Mesendoderm (in vitro differentiated cells): ENCODE measurements at regions not wholly inside any gene's neighbourhood (a gene's known extent, or its start where the extent isn't known, plus 50 kb on each side); places are given as distances from the start of the nearest gene placed in this dataset.
A peak's percentile ranks its signal among the peaks of the same experiment; 100 is the strongest.

Experiments
- DNase-seq: peaks from one replicate; pipeline ENCODE4 v3.0.0; 2013
- H2AK5ac ChIP-seq: 2 replicates; pipeline ENCODE4 v1.6.1; 2013; ENCODE audit warnings: low read length, inconsistent platforms
- H2BK120ac ChIP-seq: 2 replicates; pipeline ENCODE4 v1.6.1; 2013; ENCODE audit warnings: low read depth, mild to moderate bottlenecking, low read length, moderate library complexity, mixed read lengths
- H2BK15ac ChIP-seq: replicated peaks from 2 replicates; pipeline ENCODE4 v1.6.1; 2013; ENCODE audit warnings: low read depth, mild to moderate bottlenecking, moderate library complexity
- H2BK5ac ChIP-seq: 2 replicates; pipeline ENCODE4 v1.6.1; 2013; ENCODE audit warnings: low read length, inconsistent platforms
- H3K18ac ChIP-seq: 2 replicates; pipeline ENCODE4 v1.6.1; 2013; ENCODE audit warnings: mild to moderate bottlenecking, low read length, mixed read lengths
- H3K23ac ChIP-seq: one replicate; pipeline ENCODE4 v1.6.1; 2013; ENCODE audit warnings: low read length
- H3K27ac ChIP-seq: 2 replicates; pipeline ENCODE4 v1.5.1; 2013; ENCODE audit warnings: low read depth, mild to moderate bottlenecking, inconsistent platforms, low read length, moderate library complexity
- H3K27me3 ChIP-seq: 2 replicates; pipeline ENCODE4 v1.6.1; 2013; ENCODE audit warnings: low read length, control low read depth, mild to moderate bottlenecking, inconsistent platforms; ENCODE audit not compliant: insufficient read depth, poor library complexity
- H3K36me3 ChIP-seq: 2 replicates; pipeline ENCODE4 v1.6.1; 2013; ENCODE audit warnings: low read length, inconsistent platforms; ENCODE audit not compliant: control insufficient read depth, insufficient read depth
- H3K4ac ChIP-seq: one replicate; pipeline ENCODE4 v1.6.1; 2013; ENCODE audit warnings: low read depth, mild to moderate bottlenecking, low read length, moderate library complexity
- H3K4me1 ChIP-seq: 2 replicates; pipeline ENCODE4 v1.6.1; 2013; ENCODE audit warnings: low read depth, low read length, inconsistent platforms; ENCODE audit not compliant: control insufficient read depth
- H3K4me2 ChIP-seq: 2 replicates; pipeline ENCODE4 v1.6.1; 2013; ENCODE audit warnings: low read length
- H3K4me3 ChIP-seq: 2 replicates; pipeline ENCODE4 v1.5.1; 2013; ENCODE audit warnings: mild to moderate bottlenecking, low read length
- H3K56ac ChIP-seq: one replicate; pipeline ENCODE4 v1.6.1; 2013; ENCODE audit warnings: low read length
- H3K79me1 ChIP-seq: 2 replicates; pipeline ENCODE4 v1.6.1; 2013; ENCODE audit warnings: low read length, inconsistent platforms
- H3K79me2 ChIP-seq: 2 replicates; pipeline ENCODE4 v1.6.1; 2013; ENCODE audit warnings: mild to moderate bottlenecking, low read length; ENCODE audit not compliant: control insufficient read depth, insufficient read depth
- H3K9ac ChIP-seq: 2 replicates; pipeline ENCODE4 v1.6.1; 2013; ENCODE audit warnings: low read length, inconsistent platforms
- H4K5ac ChIP-seq: one replicate; pipeline ENCODE4 v1.6.1; 2013; ENCODE audit warnings: low read length
- H4K8ac ChIP-seq: one replicate; pipeline ENCODE4 v1.6.1; 2013; ENCODE audit warnings: low read depth, mild to moderate bottlenecking, control low read depth, low read length, moderate library complexity
- WGBS: extraction: QIAGEN DNeasy Blood & Tissue Kit; methylation state at CpG from one replicate; pipeline ENCODE4 v1.1.7; 2013; ENCODE audit warnings: low lambda C conversion rate, missing lambda C conversion rate; ENCODE audit not compliant: insufficient coverage; ENCODE audit errors: extremely low coverage; 5-methylcytosine and 5-hydroxymethylcytosine counted together

DNA sequence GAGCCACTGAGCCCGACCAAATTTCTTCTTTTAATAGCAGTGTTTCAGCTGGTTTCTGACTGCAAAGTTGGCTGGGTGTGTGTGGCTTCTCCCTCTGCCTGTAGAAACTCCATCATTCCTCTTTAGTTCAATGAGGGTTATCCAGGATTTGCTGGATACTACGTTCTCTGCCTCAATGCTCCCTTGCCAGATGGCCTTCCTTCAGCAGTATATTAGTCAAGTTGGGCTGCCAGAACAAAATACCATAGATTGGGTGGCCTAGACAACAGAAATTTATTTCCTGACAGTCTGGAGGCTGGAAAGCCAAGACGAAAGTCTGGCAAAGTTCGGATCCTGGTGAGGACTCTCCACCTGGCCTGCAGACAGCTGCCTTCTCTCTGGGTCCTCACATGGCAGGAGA is 103.7 kb downstream of the NOG start:
- Histone ChIP-seq H3K36me3 (no peaks in the 10 kb centered on the region), H3K4ac (no peak overlapping the region), H2AK5ac (no peak overlapping the region), H3K79me2 (no peaks in the 10 kb centered on the region), H3K56ac (no peak overlapping the region), H3K27me3 (no peaks in the 10 kb centered on the region), H3K4me1 (no peaks in the 10 kb centered on the region), H3K4me2 (no peak overlapping the region), H4K5ac (no peak overlapping the region), H3K27ac (no peak overlapping the region), H3K9ac (no peak overlapping the region), H2BK15ac (no peak overlapping the region), H3K4me3 (no peak overlapping the region), H3K79me1 (no peaks in the 10 kb centered on the region), H3K18ac (no peak overlapping the region), H2BK120ac (no peak overlapping the region), H3K23ac (no peak overlapping the region), H2BK5ac (no peak overlapping the region), H4K8ac (no peak overlapping the region)
- DNase-seq, result no peak
- WGBS, result no CpG with 5 or more reads among the region's 4 CpGs

DNA sequence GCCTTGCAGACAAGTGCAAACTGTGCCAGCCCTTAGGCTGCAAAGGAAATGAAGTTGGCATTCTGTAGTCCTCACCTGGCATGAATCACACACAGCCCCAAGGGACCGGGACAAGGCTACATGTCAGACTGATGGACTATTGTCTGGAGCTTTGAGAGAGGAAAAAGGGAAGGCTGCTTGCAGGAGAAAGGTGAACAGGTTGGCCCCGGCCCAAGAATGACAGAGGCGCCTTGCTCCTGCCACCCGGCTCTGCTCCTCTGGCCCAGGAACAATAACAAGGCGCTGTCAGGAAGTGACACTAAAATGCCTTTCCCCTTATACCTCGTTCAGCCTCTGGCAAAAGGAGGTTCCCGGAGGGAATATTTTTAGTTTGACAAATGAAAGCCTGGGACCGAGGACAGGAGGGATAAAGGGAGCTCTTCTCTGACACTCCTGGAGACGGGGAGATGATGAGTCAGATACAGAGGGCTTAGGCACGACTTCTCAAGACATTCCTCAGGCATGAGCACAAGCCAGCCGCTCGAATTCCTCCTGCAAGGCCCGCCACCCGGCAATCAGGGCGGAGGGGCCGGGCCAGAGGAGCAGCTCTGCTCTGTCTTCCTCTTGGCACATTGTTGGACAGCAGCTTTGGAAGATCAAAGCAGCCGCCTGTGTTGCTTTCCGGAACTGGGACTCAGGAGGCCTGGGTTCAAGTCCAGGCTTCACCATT is 105.8 kb downstream of the NOG start:
- Histone ChIP-seq H3K4ac (no peak overlapping the region), H3K79me1 (no peaks in the 10 kb centered on the region), H3K9ac (no peak overlapping the region), H3K56ac (no peak overlapping the region), H2BK120ac (no peak overlapping the region), H3K27ac (peak overlapping the region; percentile 42), H3K4me3 (no peak overlapping the region), H4K8ac (no peak overlapping the region), H2AK5ac (no peak overlapping the region), H2BK15ac (no peak overlapping the region), H3K4me1 (no peaks in the 10 kb centered on the region), H3K18ac (no peak overlapping the region), H3K4me2 (no peak overlapping the region), H3K79me2 (no peaks in the 10 kb centered on the region), H2BK5ac (no peak overlapping the region), H3K36me3 (no peaks in the 10 kb centered on the region), H3K23ac (no peak overlapping the region), H3K27me3 (no peaks in the 10 kb centered on the region), H4K5ac (no peak overlapping the region)
- peak; percentile 100 for DNase-seq
- WGBS, result no CpG with 5 or more reads among the region's 18 CpGs

DNA sequence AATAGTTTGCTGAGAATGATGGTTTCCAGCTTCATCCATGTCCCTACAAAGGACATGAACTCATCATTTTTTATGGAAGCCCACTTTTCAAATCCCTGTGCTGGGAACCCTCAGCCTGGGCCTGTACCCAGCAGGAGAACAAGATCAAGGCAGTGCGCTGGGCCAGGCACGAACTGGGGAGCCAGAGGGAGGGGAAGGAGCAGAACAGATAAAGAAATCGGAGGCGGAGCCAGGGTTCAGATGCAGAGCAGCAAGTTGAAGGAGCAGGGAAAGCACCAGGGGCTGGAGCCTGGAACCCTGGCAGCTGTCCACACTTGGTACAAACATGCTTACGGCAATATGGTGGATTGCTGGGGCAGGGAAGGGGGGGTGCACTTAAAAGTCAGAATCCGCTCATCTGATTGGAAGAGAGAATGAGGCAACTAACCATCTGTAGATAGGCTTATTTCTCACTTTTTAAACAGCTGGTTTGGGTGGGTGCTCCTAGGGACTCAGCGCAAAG is 107.5 kb downstream of the NOG start:
- Histone ChIP-seq H3K79me1 (no peaks in the 10 kb centered on the region), H3K79me2 (no peaks in the 10 kb centered on the region), H3K4me2 (no peak overlapping the region), H3K9ac (no peak overlapping the region), H3K18ac (no peak overlapping the region), H3K23ac (no peak overlapping the region), H3K4me1 (peaks cover 2% of the 10 kb centered on the region), H2BK120ac (no peak overlapping the region), H4K5ac (no peak overlapping the region), H3K27ac (no peak overlapping the region), H2AK5ac (no peak overlapping the region), H2BK15ac (no peak overlapping the region), H3K56ac (no peak overlapping the region), H3K27me3 (no peaks in the 10 kb centered on the region), H3K4me3 (no peak overlapping the region), H2BK5ac (no peak overlapping the region), H4K8ac (no peak overlapping the region), H3K4ac (no peak overlapping the region), H3K36me3 (no peaks in the 10 kb centered on the region)
- peak; percentile 66 for DNase-seq
- no CpG with 5 or more reads among the region's 7 CpGs for WGBS

DNA sequence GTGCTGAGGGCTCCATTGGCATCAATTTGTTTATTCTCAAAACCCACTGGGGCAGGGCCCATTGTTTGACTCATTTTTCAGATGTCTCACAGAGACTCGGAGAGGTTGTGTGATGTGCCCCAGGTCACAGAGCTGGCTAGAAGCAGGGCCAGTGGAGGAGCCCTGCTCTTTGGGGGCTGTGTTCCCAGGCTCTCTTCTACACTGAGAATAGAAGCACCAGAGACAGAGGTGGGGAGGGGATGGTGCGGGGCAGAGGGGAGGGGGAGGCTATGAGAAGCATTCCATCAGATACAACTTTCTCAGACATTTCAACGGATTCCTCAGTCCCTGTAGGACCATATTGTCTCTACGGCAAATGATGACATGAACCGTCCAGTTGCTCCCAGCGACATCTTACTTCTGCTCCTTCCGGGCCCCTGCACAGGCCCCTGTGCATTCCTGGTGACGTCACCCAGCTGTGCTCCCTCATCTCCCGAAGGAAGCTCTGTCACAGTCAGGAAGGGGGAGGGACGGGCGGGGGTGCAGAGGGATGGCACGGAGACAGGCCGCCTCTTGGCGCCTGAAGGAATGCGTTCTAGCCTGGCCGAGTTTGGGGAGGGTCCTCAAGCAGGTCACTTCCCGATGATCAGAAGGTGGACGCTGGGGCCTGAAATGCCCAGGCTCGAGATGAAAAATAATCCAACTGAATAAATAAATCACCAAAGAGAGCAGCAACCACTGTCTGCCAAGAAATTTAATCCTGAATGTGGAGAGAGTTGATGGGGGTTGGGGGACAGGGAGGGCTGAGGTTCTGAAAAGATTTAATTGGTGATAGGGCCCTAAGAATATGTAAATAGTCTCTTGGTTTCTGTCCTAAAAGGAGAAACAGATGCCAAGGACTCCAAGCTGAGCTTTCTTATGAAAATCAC is 114.1 kb downstream of the NOG start:
- no peak overlapping the region for H4K5ac ChIP-seq
- DNase-seq, result peak; percentile 94
- no peaks in the 10 kb centered on the region for H3K27me3 ChIP-seq
- peak overlapping the region; percentile 88 for H3K18ac ChIP-seq
- H3K4me1 ChIP-seq, result peaks cover 7% of the 10 kb centered on the region
- WGBS, result no CpG with 5 or more reads among the region's 19 CpGs
- no peak overlapping the region for H2BK120ac ChIP-seq
- no peak overlapping the region for H2BK5ac ChIP-seq
- no peak overlapping the region for H3K27ac ChIP-seq
- no peak overlapping the region for H4K8ac ChIP-seq
- peak overlapping the region; percentile 31 for H3K56ac ChIP-seq
- H3K4me2 ChIP-seq, result no peak overlapping the region
- H3K4me3 ChIP-seq, result no peak overlapping the region
- no peaks in the 10 kb centered on the region for H3K79me2 ChIP-seq
- peak overlapping the region; percentile 42 for H3K4ac ChIP-seq
- H3K23ac ChIP-seq, result no peak overlapping the region
- H2AK5ac ChIP-seq, result no peak overlapping the region
- H2BK15ac ChIP-seq, result no peak overlapping the region
- H3K36me3 ChIP-seq, result no peaks in the 10 kb centered on the region
- no peak overlapping the region for H3K9ac ChIP-seq
- H3K79me1 ChIP-seq, result no peaks in the 10 kb centered on the region

DNA sequence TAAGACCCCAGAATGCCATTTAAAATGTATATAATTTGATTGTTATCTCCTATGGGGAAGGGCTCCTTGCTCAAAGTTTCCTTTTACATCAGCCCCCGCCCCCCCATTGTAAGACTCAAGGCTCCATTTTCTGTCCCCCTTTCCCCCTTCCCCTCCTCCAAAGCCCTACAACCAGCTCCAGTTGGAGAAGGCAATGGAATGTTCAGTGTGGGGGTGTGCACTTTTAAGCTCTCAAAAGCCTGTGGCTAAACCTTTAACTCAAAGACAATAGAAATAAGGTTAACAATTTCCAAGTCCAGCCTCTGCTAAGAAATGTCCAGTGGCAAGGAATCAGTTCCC is 114.7 kb downstream of the NOG start:
- Histone ChIP-seq H3K23ac (no peak overlapping the region), H3K36me3 (no peaks in the 10 kb centered on the region), H3K18ac (peak overlapping the region; percentile 92), H2AK5ac (no peak overlapping the region), H4K8ac (no peak overlapping the region), H3K9ac (no peak overlapping the region), H3K4me3 (no peak overlapping the region), H2BK15ac (no peak overlapping the region), H3K4ac (peak overlapping the region; percentile 79), H3K4me2 (no peak overlapping the region), H3K27ac (no peak overlapping the region), H3K27me3 (no peaks in the 10 kb centered on the region), H2BK120ac (peak overlapping the region; percentile 68), H3K56ac (peak overlapping the region; percentile 1), H3K4me1 (peaks cover 7% of the 10 kb centered on the region), H2BK5ac (no peak overlapping the region), H3K79me1 (no peaks in the 10 kb centered on the region), H4K5ac (no peak overlapping the region), H3K79me2 (no peaks in the 10 kb centered on the region)
- WGBS, result no CpG with 5 or more reads among the region's 1 CpG
- peak; percentile 45 for DNase-seq
